K562 (cell line): ENCODE measurements at regions not wholly inside any gene's neighbourhood (a gene's known extent, or its start where the extent isn't known, plus 50 kb on each side); places are given as distances from the start of the nearest gene placed in this dataset.

Source experiments
- ATAC-seq: fragments of 200-7000 bp; cut with Tn5 transposase; 3 replicates; pipeline ENCODE4 v1.9.1; 2020; ENCODE audit warnings: moderate library complexity
- BruUV-seq: library from RNA; stranded (reverse); fragments of 400-500 nt; replicated peaks from 2 replicates; lab custom pipeline; 2021; lab: Mats Ljungman, UMichigan
- CTCF ChIA-PET: fragments of 300-600 bp; formaldehyde crosslinking; extraction: SDS; loops from one replicate; lab custom pipeline; 2021; ENCODE audit warnings: low intra/inter-chr PET ratio; lab: Yijun Ruan, JAX
- POLR2A ChIA-PET: fragments of 300-600, 350-650 bp; sonication (Branson Sonifier 250); formaldehyde crosslinking; extraction: SDS; loops from one replicate; lab custom pipeline; 2021; ENCODE audit warnings: antibody characterized with exemption, inconsistent platforms; lab: Yijun Ruan, JAX
- DNase-seq, 4 experiments: peaks; one replicate each; pipeline versions ENCODE4 v3.0.0 to v3.0.0-alpha.2; 2011 to 2018; ENCODE audit warnings: low spot score in 3 of 4, mixed read lengths in 3 of 4; ENCODE audit errors: extremely low read depth in 1 of 4
- FAIRE-seq: peaks from 2 replicates; lab custom pipeline; 2011; peaks lifted over from hg19 to GRCh38; lab: Jason Lieb, UNC
- H2AFZ ChIP-seq: 2 replicates; pipeline ENCODE4 v1.6.0; 2011; ENCODE audit warnings: low read depth, low read length, control low read depth, inconsistent platforms
- H3K27ac ChIP-seq: fragments of 200-600 bp; 3 replicates; pipeline ENCODE4 v1.8.0; 2011; ENCODE audit warnings: low read depth, mild to moderate bottlenecking, control low read depth, inconsistent platforms, low read length, moderate library complexity, mixed read lengths; ENCODE audit errors: extremely low read depth
- H3K27me3 ChIP-seq, 2 experiments: fragments of 300-600 bp in 1 of 2; 2 replicates in 1 of 2; 3 replicates in 1 of 2; pipeline versions ENCODE4 v1.6.0 to v1.8.0; 2011; ENCODE audit warnings: inconsistent platforms in 2 of 2, low read length in 2 of 2, mild to moderate bottlenecking in 1 of 2, mixed read lengths in 1 of 2, moderate library complexity in 1 of 2; ENCODE audit not compliant: control insufficient read depth in 2 of 2, insufficient read depth in 2 of 2
- H3K36me3 ChIP-seq: fragments of 300-600 bp; 3 replicates; pipeline ENCODE4 v1.8.0; 2011; ENCODE audit warnings: mild to moderate bottlenecking, low read length, inconsistent platforms; ENCODE audit not compliant: control insufficient read depth, insufficient read depth
- H3K4me1 ChIP-seq, 2 experiments: fragments of 200-600 bp in 1 of 2; replicated peaks in 1 of 2; 2 replicates in 1 of 2; 3 replicates in 1 of 2; pipeline versions ENCODE4 v1.5.1 to v1.8.0; 2011; ENCODE audit warnings: inconsistent platforms in 2 of 2, low read length in 2 of 2, mild to moderate bottlenecking in 1 of 2, mixed read lengths in 1 of 2, moderate library complexity in 1 of 2; ENCODE audit not compliant: control insufficient read depth in 2 of 2, insufficient read depth in 2 of 2
- H3K4me2 ChIP-seq: 2 replicates; pipeline ENCODE4 v1.6.1; 2011; ENCODE audit warnings: low read length, control low read depth, inconsistent platforms, mixed read lengths; ENCODE audit not compliant: insufficient read depth
- H3K4me3 ChIP-seq: fragments of 200-600 bp; sonication (generic), shearing (Covaris generic); 2 replicates; pipeline ENCODE4 v1.5.1; 2016; ENCODE audit warnings: control low read depth, inconsistent platforms
- H3K79me2 ChIP-seq: fragments of 200-600 bp; 3 replicates; pipeline ENCODE4 v1.8.0; 2011; ENCODE audit warnings: low read length, inconsistent platforms; ENCODE audit not compliant: control insufficient read depth, insufficient read depth
- H3K9ac ChIP-seq, 2 experiments: 2 replicates each; pipeline versions ENCODE4 v1.6.0 to v1.6.1; 2011; ENCODE audit warnings: low read depth in 2 of 2, low read length in 2 of 2, control low read depth in 1 of 2, inconsistent platforms in 1 of 2, mild to moderate bottlenecking in 1 of 2, mixed read lengths in 1 of 2; ENCODE audit not compliant: insufficient read depth in 1 of 2
- H3K9me1 ChIP-seq: one replicate; pipeline ENCODE4 v1.6.0; 2011; ENCODE audit warnings: inconsistent platforms, mild to moderate bottlenecking, low read length, moderate library complexity; ENCODE audit not compliant: control insufficient read depth, insufficient read depth
- H3K9me3 ChIP-seq: replicated peaks from 2 replicates; pipeline ENCODE4 v1.5.1; 2011; ENCODE audit warnings: low read depth, low read length, inconsistent platforms; ENCODE audit not compliant: control insufficient read depth, insufficient read depth
- H4K20me1 ChIP-seq: replicated peaks from 2 replicates; pipeline ENCODE4 v1.6.1; 2011; ENCODE audit warnings: low read length, inconsistent platforms, mixed read lengths; ENCODE audit not compliant: control insufficient read depth, insufficient read depth
- ARID2 ChIP-seq: fragments of 450-650 bp; IDR thresholded peaks from 2 replicates; pipeline ENCODE4 v1.6.1; 2017; ENCODE audit warnings: antibody characterized with exemption, mild to moderate bottlenecking
- BCL6 ChIP-seq: fragments of 250-450 bp; sonication (Bioruptor Pico); IDR thresholded peaks from 2 replicates; pipeline ENCODE4 v1.4.0; 2020
- CEBPB ChIP-seq: fragments of 450-650 bp; IDR thresholded peaks from 2 replicates; pipeline ENCODE4 v1.6.1; 2016; ENCODE audit warnings: missing genetic modification characterization, missing compliant biosample characterization
- CHD2 ChIP-seq: IDR thresholded peaks from 2 replicates; pipeline ENCODE4 v1.6.1; 2011; ENCODE audit warnings: low read depth, low read length
- MTA1 ChIP-seq: fragments of 450-650 bp; IDR thresholded peaks from 2 replicates; pipeline ENCODE4 v1.6.1; 2017; ENCODE audit warnings: borderline replicate concordance
- SIX5 ChIP-seq, 2 experiments: IDR thresholded peaks; 2 replicates each; pipeline ENCODE4 v1.6.1; 2011; ENCODE audit warnings: low read length in 2 of 2, borderline replicate concordance in 1 of 2, low read depth in 1 of 2, mild to moderate bottlenecking in 1 of 2, moderate library complexity in 1 of 2; ENCODE audit not compliant: insufficient read depth in 1 of 2
- TCF3 ChIP-seq: sonication (generic); formaldehyde crosslinking; IDR thresholded peaks from 2 replicates; pipeline ENCODE4 v1.4.0; 2020; ENCODE audit warnings: mild to moderate bottlenecking, missing genetic modification reagents
- WHSC1 ChIP-seq: IDR thresholded peaks from one replicate; pipeline ENCODE4 v1.6.1; 2012; ENCODE audit warnings: low read length, control low read depth, inconsistent platforms
- ZBTB17 ChIP-seq: fragments of 450-650 bp; formaldehyde crosslinking; IDR thresholded peaks from 2 replicates; pipeline ENCODE4 v1.4.0; 2020; ENCODE audit warnings: mild to moderate bottlenecking
- ZNF354B ChIP-seq: fragments of 250-450 bp; sonication (Bioruptor Pico); IDR thresholded peaks from 2 replicates; pipeline ENCODE4 v1.4.0; 2020
- WGBS: fragments of 100-300 bp; shearing (Covaris generic); methylation state at CpG from one replicate; pipeline ENCODE4 v1.1.6; 2016; ENCODE audit warnings: low coverage, mixed read lengths; ENCODE audit not compliant: insufficient coverage; ENCODE audit errors: missing lambda C conversion rate; 5-methylcytosine and 5-hydroxymethylcytosine counted together
- in situ Hi-C: fragments of 300-500 bp; cut with MboI; formaldehyde crosslinking; loops from 4 replicates; pipeline ENCODE4 v1.15.0; 2018; ENCODE audit warnings: inconsistent platforms, mixed read lengths
- intact Hi-C: fragments of 100-400 bp; cut with micrococcal nuclease; formaldehyde crosslinking; loops from 2 replicates; pipeline ENCODE4 v1.14.2; 2022

DNA sequence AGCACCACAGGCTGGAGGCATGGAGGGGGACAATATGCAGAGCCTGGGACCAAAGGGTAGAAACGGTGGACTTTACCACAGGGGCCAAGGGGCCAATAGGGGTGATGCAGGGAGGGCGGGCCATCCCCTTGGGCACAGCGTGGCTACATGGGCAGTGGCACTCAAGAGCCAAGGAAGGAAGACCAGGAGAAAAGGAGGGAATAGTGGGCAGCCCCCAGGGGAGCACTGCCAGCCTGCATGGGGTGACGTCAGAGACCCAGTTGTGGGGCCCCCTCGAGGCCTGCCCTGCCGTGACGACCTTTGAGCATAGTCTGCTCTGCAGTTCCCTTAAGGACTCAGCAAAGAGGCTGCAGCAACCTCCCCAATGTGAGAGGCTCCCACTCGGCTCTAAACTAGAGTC lies 95.5 kb upstream of the TMPRSS2 start (continued):
- no peak for TF ChIP-seq ARID2

DNA sequence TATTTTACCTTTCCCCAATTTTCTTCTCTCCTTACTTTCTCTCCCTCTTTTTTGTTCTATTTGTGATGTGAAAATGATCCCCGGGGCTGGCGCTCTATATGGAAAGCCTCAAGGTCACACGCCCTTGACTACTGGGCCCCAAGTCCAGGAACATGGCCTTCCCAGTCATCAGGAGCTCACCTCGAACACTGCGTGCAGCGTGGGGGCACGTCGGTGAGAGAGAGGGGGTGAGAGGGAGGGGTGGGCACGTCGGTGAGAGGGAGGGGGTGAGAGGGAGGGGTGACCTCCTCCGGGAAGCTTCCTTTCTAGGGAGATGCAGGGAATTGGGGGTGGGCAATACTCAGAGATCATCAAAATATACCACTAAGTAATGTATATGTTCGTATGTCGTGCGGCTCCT lies 94.6 kb upstream of the TMPRSS2 start:
- Histone ChIP-seq H3K27me3 (peaks cover 14 to 37% of the 10 kb centered on the region in 2 experiments; a peak in 4 of 5 replicates), H3K79me2 (no peaks in the 10 kb centered on the region)
- CTCF ChIA-PET = no interaction called here
- DNase-seq = no peak
- POLR2A ChIA-PET = interaction anchor here (0.8 kb wide), 1 partner anchor 779 kb away, joined by 4 read pairs; no protein-coding TSS in a partner anchor
- TF ChIP-seq ZBTB17 = no peak
- no peak for TF ChIP-seq ZNF354B (CRISPR knock-in tag)
- no peak for TF ChIP-seq MTA1
- no peak for TF ChIP-seq CEBPB (tag)
- no peak for TF ChIP-seq CHD2
- no peak for TF ChIP-seq BCL6 (CRISPR knock-in tag)
- TF ChIP-seq WHSC1 = no peak
- TF ChIP-seq TCF3 (CRISPR knock-in tag) = no peak
- TF ChIP-seq SIX5 (IDR thresholded peaks at IDR 0.05; ENCODE audit: borderline replicate concordance in 1 of 2, insufficient read depth in 1 of 2, low read depth in 1 of 2, low read length in 2 of 2) = no peak
- TF ChIP-seq, all 486 proteins: peak for 0
- in situ Hi-C loops = no loop called here
- H3K4me1 ChIP-seq = peaks cover 0 to 4% of the 10 kb centered on the region in 2 experiments; a peak in 1 of 5 replicates
- no peak overlapping the region for H3K4me2 ChIP-seq
- intact Hi-C loops = no loop called here
- no peaks in the 10 kb centered on the region; the same call in none of the 2 replicates for H4K20me1 ChIP-seq
- no peak overlapping the region for H3K4me3 ChIP-seq
- FAIRE-seq (no peak), ATAC-seq (no peak)
- H3K9me1 ChIP-seq = no peaks in the 10 kb centered on the region
- 9% methylated on average over 11 of the region's 14 CpGs for WGBS
- H3K9ac ChIP-seq = no peak overlapping the region
- no peaks in the 10 kb centered on the region for H3K9me3 ChIP-seq
- no peak overlapping the region for H2AFZ ChIP-seq
- H3K27ac ChIP-seq = no peak overlapping the region
- no peaks in the 10 kb centered on the region for H3K36me3 ChIP-seq
- no TSS peak for BruUV-seq
